Skeletal muscle satellite cell (primary cell): ENCODE measurements at regions not wholly inside any gene's neighbourhood (a gene's known extent, or its start where the extent isn't known, plus 50 kb on each side); places are given as distances from the start of the nearest gene placed in this dataset.

Source experiments
- H3K27me3 ChIP-seq: 2 replicates; pipeline ENCODE4 v1.7.0; 2013; ENCODE audit warnings: low read length; ENCODE audit not compliant: control insufficient read depth, insufficient read depth
- H3K36me3 ChIP-seq: 2 replicates; pipeline ENCODE4 v1.7.0; 2013; ENCODE audit warnings: mild to moderate bottlenecking, control low read depth, low read length; ENCODE audit not compliant: insufficient read depth
- H3K4me1 ChIP-seq: 2 replicates; pipeline ENCODE4 v1.7.0; 2013; ENCODE audit warnings: low read length; ENCODE audit not compliant: control insufficient read depth, insufficient read depth
- H3K4me2 ChIP-seq: 2 replicates; pipeline ENCODE4 v1.7.0; 2013; ENCODE audit warnings: mild to moderate bottlenecking, low read length
- H3K4me3 ChIP-seq: 2 replicates; pipeline ENCODE4 v1.7.0; 2013; ENCODE audit warnings: low read length
- H3K9ac ChIP-seq: 2 replicates; pipeline ENCODE4 v1.7.0; 2013; ENCODE audit warnings: mild to moderate bottlenecking, low read depth, low read length, moderate library complexity
- H3K9me3 ChIP-seq: replicated peaks from 2 replicates; pipeline ENCODE4 v1.7.0; 2013; ENCODE audit warnings: mild to moderate bottlenecking, control low read depth, low read length

- Histone ChIP-seq H3K9ac (no peak overlapping the region), H3K9me3 (no peaks in the 10 kb centered on the region), H3K4me3 (no peak overlapping the region), H3K4me1 (no peaks in the 10 kb centered on the region), H3K4me2 (no peak overlapping the region), H3K27me3 (no peaks in the 10 kb centered on the region), H3K36me3 (no peaks in the 10 kb centered on the region)
Measured at GRCh38 chr7:4399121-4399520, 283.0 kb upstream of the FOXK1 start.

GRCh38 chr7:4399596-4399995, 282.5 kb upstream of the FOXK1 start:
- H3K4me1 ChIP-seq = no peaks in the 10 kb centered on the region
- H3K9ac ChIP-seq = no peak overlapping the region
- H3K4me2 ChIP-seq = no peak overlapping the region
- no peaks in the 10 kb centered on the region for H3K27me3 ChIP-seq
- no peak overlapping the region for H3K4me3 ChIP-seq
- no peaks in the 10 kb centered on the region for H3K9me3 ChIP-seq
- no peaks in the 10 kb centered on the region for H3K36me3 ChIP-seq

GRCh38 chr7:4406288-4407058, 275.6 kb upstream of the FOXK1 start:
- no peak overlapping the region for H3K4me2 ChIP-seq
- no peaks in the 10 kb centered on the region for H3K36me3 ChIP-seq
- H3K4me1 ChIP-seq = no peaks in the 10 kb centered on the region
- H3K27me3 ChIP-seq = no peaks in the 10 kb centered on the region
- no peak overlapping the region for H3K4me3 ChIP-seq
- H3K9ac ChIP-seq = no peak overlapping the region
- H3K9me3 ChIP-seq = peaks cover 3% of the 10 kb centered on the region

GRCh38 chr7:4409946-4410345, 272.1 kb upstream of the FOXK1 start:
- no peaks in the 10 kb centered on the region for H3K4me1 ChIP-seq
- H3K4me3 ChIP-seq = no peak overlapping the region
- peaks cover 3% of the 10 kb centered on the region for H3K9me3 ChIP-seq
- H3K4me2 ChIP-seq = no peak overlapping the region
- H3K27me3 ChIP-seq = no peaks in the 10 kb centered on the region
- H3K9ac ChIP-seq = no peak overlapping the region
- no peaks in the 10 kb centered on the region for H3K36me3 ChIP-seq

- no peaks in the 10 kb centered on the region for H3K4me1 ChIP-seq
- no peaks in the 10 kb centered on the region for H3K9me3 ChIP-seq
- no peak overlapping the region for H3K9ac ChIP-seq
- H3K4me2 ChIP-seq = no peak overlapping the region
- H3K36me3 ChIP-seq = no peaks in the 10 kb centered on the region
- no peaks in the 10 kb centered on the region for H3K27me3 ChIP-seq
- no peak overlapping the region for H3K4me3 ChIP-seq
Measured at GRCh38 chr7:4416396-4417056, 265.6 kb upstream of the FOXK1 start.

GRCh38 chr7:4428526-4428925, 253.6 kb upstream of the FOXK1 start:
- H3K9me3 ChIP-seq = peaks cover 4% of the 10 kb centered on the region
- H3K27me3 ChIP-seq = no peaks in the 10 kb centered on the region
- no peaks in the 10 kb centered on the region for H3K36me3 ChIP-seq
- H3K4me1 ChIP-seq = no peaks in the 10 kb centered on the region
- H3K9ac ChIP-seq = no peak overlapping the region
- H3K4me3 ChIP-seq = no peak overlapping the region
- no peak overlapping the region for H3K4me2 ChIP-seq

- peaks cover 7% of the 10 kb centered on the region for H3K9me3 ChIP-seq
- H3K4me3 ChIP-seq = no peak overlapping the region
- no peak overlapping the region for H3K4me2 ChIP-seq
- no peaks in the 10 kb centered on the region for H3K36me3 ChIP-seq
- H3K9ac ChIP-seq = no peak overlapping the region
- H3K27me3 ChIP-seq = no peaks in the 10 kb centered on the region
- H3K4me1 ChIP-seq = no peaks in the 10 kb centered on the region
Measured at GRCh38 chr7:4430227-4430626, 251.9 kb upstream of the FOXK1 start.

- no peak overlapping the region for H3K4me3 ChIP-seq
- H3K9me3 ChIP-seq = peaks cover 8% of the 10 kb centered on the region
Measured at GRCh38 chr7:4434306-4434705, 247.8 kb upstream of the FOXK1 start.

GRCh38 chr7:4436361-4436895, 245.7 kb upstream of the FOXK1 start:
- Histone ChIP-seq H3K27me3 (no peaks in the 10 kb centered on the region), H3K4me3 (no peak overlapping the region), H3K4me2 (no peak overlapping the region), H3K9me3 (peaks cover 8% of the 10 kb centered on the region), H3K9ac (no peak overlapping the region), H3K4me1 (no peaks in the 10 kb centered on the region), H3K36me3 (no peaks in the 10 kb centered on the region)

More at GRCh38 chr7:4434306-4434705, 247.8 kb upstream of the FOXK1 start:
- Histone ChIP-seq H3K4me1 (no peaks in the 10 kb centered on the region), H3K27me3 (no peaks in the 10 kb centered on the region), H3K36me3 (no peaks in the 10 kb centered on the region), H3K4me2 (no peak overlapping the region), H3K9ac (no peak overlapping the region)

GRCh38 chr7:4436936-4437335, 245.2 kb upstream of the FOXK1 start:
- H3K4me2 ChIP-seq = no peak overlapping the region
- no peaks in the 10 kb centered on the region for H3K4me1 ChIP-seq
- H3K4me3 ChIP-seq = no peak overlapping the region
- no peaks in the 10 kb centered on the region for H3K27me3 ChIP-seq
- H3K9me3 ChIP-seq = peaks cover 8% of the 10 kb centered on the region
- H3K9ac ChIP-seq = no peak overlapping the region
- no peaks in the 10 kb centered on the region for H3K36me3 ChIP-seq

GRCh38 chr7:4437916-4438315, 244.2 kb upstream of the FOXK1 start:
- Histone ChIP-seq H3K27me3 (no peaks in the 10 kb centered on the region), H3K4me3 (no peak overlapping the region), H3K4me2 (no peak overlapping the region), H3K9me3 (peaks cover 8% of the 10 kb centered on the region), H3K9ac (no peak overlapping the region), H3K36me3 (no peaks in the 10 kb centered on the region), H3K4me1 (no peaks in the 10 kb centered on the region)
